Sigmoid colon (tissue), 6 donors: ENCODE measurements at regions not wholly inside any gene's neighbourhood (a gene's known extent, or its start where the extent isn't known, plus 50 kb on each side); places are given as distances from the start of the nearest gene placed in this dataset.

Experiments
- DNase-seq: peaks from one replicate; pipeline ENCODE4 v3.0.0-alpha.2; 2019
- H3K27ac ChIP-seq, 4 donors: fragments of 200-600 bp; sonication (generic); one replicate each; pipeline ENCODE4 v1.5.1; 2016 to 2019; ENCODE audit warnings: mild to moderate bottlenecking in 1 of 4
- H3K27me3 ChIP-seq, 3 donors: fragments of 200-600 bp; sonication (generic); one replicate each; pipeline ENCODE4 v1.5.1; 2019; ENCODE audit warnings: mild to moderate bottlenecking in 1 of 3
- H3K36me3 ChIP-seq, 4 donors: fragments of 200-600 bp; sonication (generic); one replicate each; pipeline ENCODE4 v1.5.1; 2016 to 2019
- H3K4me1 ChIP-seq, 4 donors: fragments of 200-600 bp; sonication (generic); one replicate each; pipeline ENCODE4 v1.5.1; 2017 to 2019
- H3K4me3 ChIP-seq, 4 donors: fragments of 200-600 bp; sonication (generic); one replicate each; pipeline ENCODE4 v1.5.1; 2017 to 2019; ENCODE audit warnings: mild to moderate bottlenecking in 2 of 4, moderate library complexity in 1 of 4
- H3K9me3 ChIP-seq, 4 donors: fragments of 200-600 bp in 3 of 4; sonication (generic) in 3 of 4; one replicate each; pipeline versions ENCODE4 v1.5.1 to v1.6.1; 2013 to 2019
- CTCF ChIP-seq, 4 experiments: fragments of 450-650 bp in 3 of 4; fragments of 200-600 bp in 1 of 4; IDR thresholded peaks; one replicate each; pipeline ENCODE4 v1.5.1; 2016 to 2019; ENCODE audit warnings: antibody characterized with exemption in 4 of 4, mild to moderate bottlenecking in 3 of 4, moderate library complexity in 2 of 4
- EP300 ChIP-seq, 4 donors: sonication (generic); formaldehyde crosslinking; IDR thresholded peaks; one replicate each; pipeline ENCODE4 v1.6.1; 2017; ENCODE audit warnings: antibody characterized with exemption in 4 of 4
- POLR2A ChIP-seq, 2 donors: fragments of 450-650 bp; IDR thresholded peaks; one replicate each; pipeline ENCODE4 v1.6.1; 2016; ENCODE audit warnings: antibody characterized with exemption in 2 of 2, mild to moderate bottlenecking in 2 of 2, moderate library complexity in 2 of 2
- POLR2AphosphoS5 ChIP-seq, 4 donors: sonication (generic); formaldehyde crosslinking; IDR thresholded peaks; one replicate each; pipeline ENCODE4 v1.6.1; 2017; ENCODE audit warnings: antibody characterized with exemption in 4 of 4
- WGBS, 2 donors: extraction: QIAGEN DNeasy Blood & Tissue Kit; methylation state at CpG; one replicate each; pipeline ENCODE4 v1.1.7; 2013; 5-methylcytosine and 5-hydroxymethylcytosine counted together
- intact Hi-C: fragments of 100-400 bp; cut with DNase I; formaldehyde crosslinking; loops from one replicate; pipeline ENCODE4 v1.15.1; 2023
- donor health status: healthy with polysubstance abuse.
- donor health status: healthy.

- TF ChIP-seq POLR2AphosphoS5 (IDR thresholded peaks at IDR 0.05) (no peak), POLR2A (IDR thresholded peaks at IDR 0.05) (no peak)
Observed at GRCh38 chr21:35548904-35549615, 500.0 kb upstream of the RUNX1 start.

DNA sequence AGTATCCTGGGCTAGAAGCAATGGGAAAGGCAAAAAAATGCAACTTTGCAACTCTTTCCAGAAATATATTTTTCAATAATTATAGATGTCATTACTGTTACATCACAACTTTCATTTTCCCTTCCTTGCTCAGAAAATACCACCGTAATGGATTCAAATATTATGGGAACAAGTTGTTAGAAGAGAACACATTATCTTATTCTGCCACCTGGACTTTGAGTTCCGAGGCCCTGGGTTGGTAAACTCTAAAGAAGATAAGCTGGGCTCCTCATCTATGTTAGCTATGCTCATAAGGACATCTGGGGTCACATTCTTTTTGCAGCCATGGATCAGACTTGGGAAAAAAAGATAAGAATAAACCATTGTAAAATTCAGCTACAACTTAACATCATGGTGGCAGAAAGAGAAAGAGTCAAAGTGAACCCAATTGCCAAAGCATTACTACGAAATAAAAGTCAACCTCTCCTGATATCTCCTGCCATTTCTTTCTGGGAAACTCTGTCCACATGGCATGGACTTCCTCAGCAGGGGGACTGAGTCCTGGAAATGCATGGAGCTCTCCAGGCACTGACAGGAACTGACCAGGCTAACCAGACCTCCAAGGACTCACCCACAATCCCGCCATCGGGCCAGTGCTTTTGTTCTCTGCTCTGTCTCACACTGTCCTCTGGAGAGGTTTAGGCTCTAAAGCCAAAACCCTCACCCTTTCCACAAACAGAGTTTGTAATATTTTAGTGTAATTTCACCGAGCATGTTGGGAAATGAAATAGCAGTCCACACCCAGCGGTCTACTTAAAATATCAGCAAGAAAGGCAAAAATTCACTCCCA lies 499.1 kb upstream of the RUNX1 start:
- Histone ChIP-seq H3K27me3 (no peaks in the 10 kb centered on the region), H3K4me3 (no peak overlapping the region), H3K4me1 (no peaks in the 10 kb centered on the region), H3K27ac (no peak overlapping the region), H3K9me3 (no peaks in the 10 kb centered on the region), H3K36me3 (no peaks in the 10 kb centered on the region)
- DNase-seq = no peak
- 79 to 87% methylated on average over 7 of the region's 7 CpGs for WGBS, 2 donors
- no peak for TF ChIP-seq EP300 (IDR thresholded peaks at IDR 0.05)
- TF ChIP-seq CTCF (IDR thresholded peaks at IDR 0.05) = no peak
- no peak for TF ChIP-seq POLR2A (IDR thresholded peaks at IDR 0.05)
- no peak for TF ChIP-seq POLR2AphosphoS5 (IDR thresholded peaks at IDR 0.05)
- intact Hi-C loops = no loop called here

More at GRCh38 chr21:35548904-35549615, 500.0 kb upstream of the RUNX1 start:
- no peak overlapping the region for H3K4me3 ChIP-seq
- H3K9me3 ChIP-seq = no peaks in the 10 kb centered on the region
- no peak overlapping the region for H3K27ac ChIP-seq
- H3K27me3 ChIP-seq = no peaks in the 10 kb centered on the region
- H3K4me1 ChIP-seq = no peaks in the 10 kb centered on the region
- DNase-seq = no peak
- H3K36me3 ChIP-seq = no peaks in the 10 kb centered on the region
- intact Hi-C loops = no loop called here
- WGBS, 2 donors = 82 to 84% methylated on average over 5 of the region's 5 CpGs

- no peak overlapping the region for H3K4me3 ChIP-seq
- H3K4me1 ChIP-seq = no peaks in the 10 kb centered on the region
- TF ChIP-seq POLR2A (IDR thresholded peaks at IDR 0.05) = no peak
- no peak for TF ChIP-seq POLR2AphosphoS5 (IDR thresholded peaks at IDR 0.05)
- TF ChIP-seq EP300 (IDR thresholded peaks at IDR 0.05) = no peak
- no peak for TF ChIP-seq CTCF (IDR thresholded peaks at IDR 0.05)
- DNase-seq = no peak
- intact Hi-C loops = no loop called here
- no peaks in the 10 kb centered on the region for H3K9me3 ChIP-seq
- no peaks in the 10 kb centered on the region for H3K36me3 ChIP-seq
- H3K27ac ChIP-seq = no peak overlapping the region
- no peaks in the 10 kb centered on the region for H3K27me3 ChIP-seq
- WGBS, 2 donors = 57 to 60% methylated on average over 5 of the region's 5 CpGs
Observed at GRCh38 chr21:35543746-35544145, 494.6 kb upstream of the RUNX1 start.

GRCh38 chr21:35540950-35541638 lies 492.0 kb upstream of the RUNX1 start:
- TF ChIP-seq CTCF (IDR thresholded peaks at IDR 0.05) (no peak), EP300 (IDR thresholded peaks at IDR 0.05) (no peak), POLR2AphosphoS5 (IDR thresholded peaks at IDR 0.05) (no peak), POLR2A (IDR thresholded peaks at IDR 0.05) (no peak)
- Histone ChIP-seq H3K36me3 (no peaks in the 10 kb centered on the region), H3K4me1 (no peaks in the 10 kb centered on the region), H3K4me3 (no peak overlapping the region), H3K27me3 (no peaks in the 10 kb centered on the region), H3K9me3 (no peaks in the 10 kb centered on the region), H3K27ac (no peak overlapping the region)
- DNase-seq = no peak
- intact Hi-C loops = no loop called here
- 36 to 72% methylated on average over 4 of the region's 4 CpGs for WGBS, 2 donors

GRCh38 chr21:35538386-35538785 lies 489.3 kb upstream of the RUNX1 start:
- intact Hi-C loops = no loop called here
- Histone ChIP-seq H3K27ac (no peak overlapping the region), H3K27me3 (no peaks in the 10 kb centered on the region), H3K36me3 (no peaks in the 10 kb centered on the region), H3K4me1 (no peaks in the 10 kb centered on the region), H3K4me3 (no peak overlapping the region), H3K9me3 (peaks cover 0 to 2% (median 0%) of the 10 kb centered on the region in 4 donors)
- DNase-seq = no peak
- whole genome bisulfite sequencing, 2 donors = 60 to 62% methylated on average over 1 of the region's 1 CpG
- TF ChIP-seq POLR2AphosphoS5 (IDR thresholded peaks at IDR 0.05) (no peak), POLR2A (IDR thresholded peaks at IDR 0.05) (no peak), CTCF (IDR thresholded peaks at IDR 0.05) (no peak), EP300 (IDR thresholded peaks at IDR 0.05) (no peak)
